Left lung (tissue), 4 donors: ENCODE measurements at regions not wholly inside any gene's neighbourhood (a gene's known extent, or its start where the extent isn't known, plus 50 kb on each side); places are given as distances from the start of the nearest gene placed in this dataset.

Experiments used
- ATAC-seq: fragments of 200-7000 bp; cut with Tn5 transposase; one replicate; pipeline ENCODE4 v1.9.1; 2020; ENCODE audit warnings: moderate library complexity
- DNase-seq, 4 donors: peaks; one replicate each; pipeline ENCODE4 v3.0.0-alpha.2; 2013 to 2020
- H3K27ac ChIP-seq, 2 donors: fragments of 200-600 bp; sonication (generic) in 1 of 2; one replicate each; pipeline versions ENCODE4 v1.5.0 to v1.8.0; 2020 to 2021
- H3K27me3 ChIP-seq, 2 donors: fragments of 200-600 bp; sonication (generic) in 1 of 2; one replicate each; pipeline versions ENCODE4 v1.5.0 to v1.8.0; 2020 to 2021
- H3K36me3 ChIP-seq, 2 donors: fragments of 200-600 bp; sonication (generic) in 1 of 2; one replicate each; pipeline versions ENCODE4 v1.5.0 to v1.8.0; 2020 to 2021
- H3K4me1 ChIP-seq, 2 donors: fragments of 200-600 bp; one replicate each; pipeline ENCODE4 v1.8.0; 2021
- H3K4me3 ChIP-seq, 2 donors: fragments of 200-600 bp; sonication (generic) in 1 of 2; one replicate each; pipeline versions ENCODE4 v1.5.0 to v1.8.0; 2020 to 2021; ENCODE audit warnings: mild to moderate bottlenecking in 1 of 2
- H3K9me3 ChIP-seq, 2 donors: fragments of 200-600 bp; sonication (generic) in 1 of 2; one replicate each; pipeline versions ENCODE4 v1.5.0 to v1.8.0; 2020 to 2021
- intact Hi-C, 2 donors: fragments of 100-400 bp; cut with DNase I; formaldehyde crosslinking; loops; one replicate each; pipeline versions ENCODE4 v1.11.2 to v1.14.2; 2022
- TF ChIP-seq, protein P1 (sequence below), 2 donors: fragments of 200-600 bp; sonication (generic) in 1 of 2; IDR thresholded peaks; one replicate each; pipeline versions ENCODE4 v1.5.0 to v1.8.0; 2021; ENCODE audit warnings: antibody characterized with exemption in 2 of 2
- donor health status: DM: no; HTN: yes; CAD: no.
- donor health status: DM: no; HTN: no; CAD: no.

DNA sequence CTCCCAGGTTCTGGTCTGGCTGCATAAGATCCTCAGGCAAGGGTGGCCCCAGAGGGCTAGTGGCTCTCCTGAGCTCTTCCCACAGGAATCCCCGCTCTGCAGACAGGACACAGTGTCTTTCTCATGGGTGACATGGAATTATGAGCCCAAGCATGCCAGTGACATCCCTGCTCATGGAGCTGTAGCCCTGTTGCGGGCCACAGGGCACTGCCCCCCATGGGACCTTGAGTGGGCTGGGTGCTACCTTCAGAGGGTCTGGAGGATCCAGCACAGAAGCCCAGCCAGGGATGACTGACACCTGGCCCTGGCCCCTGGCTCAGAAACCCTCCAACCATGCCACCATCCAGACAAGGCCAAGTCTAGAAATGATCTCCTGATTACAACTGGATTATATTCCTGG lies 657.5 kb upstream of the DEFB115 start:
- no peaks in the 10 kb centered on the region for H3K27me3 ChIP-seq
- TF ChIP-seq, protein P1, sequence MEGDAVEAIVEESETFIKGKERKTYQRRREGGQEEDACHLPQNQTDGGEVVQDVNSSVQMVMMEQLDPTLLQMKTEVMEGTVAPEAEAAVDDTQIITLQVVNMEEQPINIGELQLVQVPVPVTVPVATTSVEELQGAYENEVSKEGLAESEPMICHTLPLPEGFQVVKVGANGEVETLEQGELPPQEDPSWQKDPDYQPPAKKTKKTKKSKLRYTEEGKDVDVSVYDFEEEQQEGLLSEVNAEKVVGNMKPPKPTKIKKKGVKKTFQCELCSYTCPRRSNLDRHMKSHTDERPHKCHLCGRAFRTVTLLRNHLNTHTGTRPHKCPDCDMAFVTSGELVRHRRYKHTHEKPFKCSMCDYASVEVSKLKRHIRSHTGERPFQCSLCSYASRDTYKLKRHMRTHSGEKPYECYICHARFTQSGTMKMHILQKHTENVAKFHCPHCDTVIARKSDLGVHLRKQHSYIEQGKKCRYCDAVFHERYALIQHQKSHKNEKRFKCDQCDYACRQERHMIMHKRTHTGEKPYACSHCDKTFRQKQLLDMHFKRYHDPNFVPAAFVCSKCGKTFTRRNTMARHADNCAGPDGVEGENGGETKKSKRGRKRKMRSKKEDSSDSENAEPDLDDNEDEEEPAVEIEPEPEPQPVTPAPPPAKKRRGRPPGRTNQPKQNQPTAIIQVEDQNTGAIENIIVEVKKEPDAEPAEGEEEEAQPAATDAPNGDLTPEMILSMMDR (IDR thresholded peaks at IDR 0.05) = no peak
- peaks cover 0 to 4% of the 10 kb centered on the region in 2 donors for H3K9me3 ChIP-seq
- DNase-seq = no peak
- no peak overlapping the region for H3K4me3 ChIP-seq
- no peak for ATAC-seq
- H3K36me3 ChIP-seq = no peaks in the 10 kb centered on the region
- intact Hi-C loops = no loop called here
- no peak overlapping the region for H3K27ac ChIP-seq
- no peaks in the 10 kb centered on the region for H3K4me1 ChIP-seq

DNA sequence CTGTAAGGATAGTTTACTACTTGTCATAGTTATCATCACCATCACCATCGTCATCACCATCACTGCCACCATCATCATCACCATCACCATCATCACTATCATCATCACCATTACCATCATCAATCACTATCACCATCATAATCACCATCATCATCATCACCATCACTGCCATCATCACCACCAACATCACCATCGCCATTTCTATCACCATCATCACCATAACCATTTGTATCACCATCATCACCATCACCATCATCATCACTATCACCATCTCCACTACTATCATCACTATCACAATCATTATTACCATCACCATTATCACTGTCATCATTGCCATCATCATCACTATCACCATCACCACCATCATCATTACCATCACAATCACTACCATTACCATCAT lies 655.5 kb upstream of the DEFB115 start:
- TF ChIP-seq, protein P1 (IDR thresholded peaks at IDR 0.05) = no peak
- Histone ChIP-seq H3K27me3 (no peaks in the 10 kb centered on the region), H3K4me3 (no peak overlapping the region), H3K36me3 (no peaks in the 10 kb centered on the region), H3K4me1 (no peaks in the 10 kb centered on the region), H3K27ac (no peak overlapping the region), H3K9me3 (peaks cover 0 to 21% of the 10 kb centered on the region in 2 donors)
- no peak for DNase-seq
- no peak for ATAC-seq
- intact Hi-C loops = no loop called here

DNA sequence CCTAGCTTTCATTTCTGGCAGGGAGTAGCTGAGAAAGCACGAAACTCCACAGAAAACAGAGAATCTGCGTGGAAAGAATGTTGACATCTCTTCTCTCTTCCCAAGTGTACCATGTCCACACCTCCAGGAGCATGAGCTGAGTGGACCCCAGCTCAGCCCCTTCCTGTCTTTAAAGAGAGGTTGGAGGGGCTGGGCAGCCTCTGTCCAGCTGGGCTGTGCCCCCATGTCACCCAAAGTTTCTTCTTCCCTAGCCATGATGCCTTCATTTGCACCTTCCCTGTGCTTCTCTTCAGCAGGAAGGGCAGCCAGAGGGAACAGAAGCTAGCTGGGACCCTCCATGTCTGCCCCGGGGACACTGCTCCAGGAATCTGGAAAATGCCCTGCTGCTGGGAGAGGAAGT lies 655.0 kb upstream of the DEFB115 start:
- H3K4me1 ChIP-seq = no peaks in the 10 kb centered on the region
- H3K36me3 ChIP-seq = no peaks in the 10 kb centered on the region
- intact Hi-C loops = no loop called here
- H3K27me3 ChIP-seq = no peaks in the 10 kb centered on the region
- H3K4me3 ChIP-seq = no peak overlapping the region
- H3K27ac ChIP-seq = no peak overlapping the region
- TF ChIP-seq, protein P1 (IDR thresholded peaks at IDR 0.05) = no peak
- peaks cover 0 to 25% of the 10 kb centered on the region in 2 donors for H3K9me3 ChIP-seq
- DNase-seq (no peak), ATAC-seq (no peak)

DNA sequence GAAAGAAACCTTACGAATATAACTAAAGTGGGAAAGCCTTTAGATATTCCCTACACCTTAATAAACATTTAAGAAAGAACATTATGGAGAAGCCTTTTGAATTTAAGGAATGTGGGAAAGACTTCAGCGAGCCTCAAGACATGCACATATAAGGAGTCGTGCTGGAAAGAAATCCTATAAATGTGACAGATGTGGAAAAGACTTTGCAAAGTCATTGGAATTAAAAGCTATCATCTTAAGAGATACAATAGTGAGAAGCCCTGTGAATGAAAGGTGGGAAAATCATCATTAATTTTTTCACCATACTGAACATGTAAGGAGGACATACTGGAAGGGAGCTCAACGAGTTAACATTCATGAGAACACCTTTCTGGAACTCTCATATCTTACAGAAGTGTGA lies 650.5 kb upstream of the DEFB115 start:
- no peak for DNase-seq

DNA sequence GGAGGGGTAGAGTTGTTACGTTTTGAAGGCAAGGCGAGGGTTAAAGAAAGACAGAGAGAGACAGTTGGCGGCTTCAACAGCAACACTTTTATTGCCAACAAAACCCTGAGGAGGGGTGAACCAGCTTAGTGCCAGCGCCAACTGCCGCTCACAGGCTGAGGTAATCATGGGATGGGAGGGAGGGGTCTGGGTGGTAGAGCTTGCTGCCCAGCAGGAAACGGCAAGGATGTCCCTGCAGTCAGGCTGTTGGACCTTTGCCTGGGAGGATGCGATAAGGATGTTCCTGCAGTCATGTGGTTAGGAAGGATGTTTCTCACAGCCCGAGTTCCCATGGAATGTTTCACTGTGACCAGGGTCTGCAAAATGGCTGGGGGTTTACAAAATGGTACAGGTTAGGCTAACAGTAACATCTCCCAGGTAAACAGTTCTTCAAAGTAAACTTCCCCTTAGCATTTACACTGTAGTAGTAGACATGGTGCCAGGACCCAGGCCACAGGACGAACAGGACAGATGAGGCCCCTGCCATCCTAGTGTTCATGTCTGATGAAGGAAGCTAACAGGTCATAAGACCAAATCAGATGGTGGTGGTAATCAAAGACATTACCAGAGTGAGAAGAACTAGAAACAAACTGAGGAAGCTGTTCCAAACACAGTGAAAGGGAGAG lies 647.3 kb upstream of the DEFB115 start:
- ATAC-seq = no peak
- Histone ChIP-seq H3K27ac (no peak overlapping the region), H3K27me3 (no peaks in the 10 kb centered on the region), H3K9me3 (peaks cover 0 to 28% of the 10 kb centered on the region in 2 donors), H3K4me3 (no peak overlapping the region), H3K4me1 (no peaks in the 10 kb centered on the region), H3K36me3 (no peaks in the 10 kb centered on the region)
- intact Hi-C loops = no loop called here
- peak in 1 of 4 donors; percentile 16 for DNase-seq
- TF ChIP-seq, protein P1 (IDR thresholded peaks at IDR 0.05) = no peak

More for the DNA sequence above, 650.5 kb upstream of the DEFB115 start:
- Histone ChIP-seq H3K27me3 (no peaks in the 10 kb centered on the region), H3K27ac (no peak overlapping the region), H3K4me1 (no peaks in the 10 kb centered on the region), H3K9me3 (peaks cover 0 to 32% of the 10 kb centered on the region in 2 donors), H3K36me3 (no peaks in the 10 kb centered on the region), H3K4me3 (no peak overlapping the region)
- TF ChIP-seq, protein P1 (IDR thresholded peaks at IDR 0.05) = no peak
- intact Hi-C loops = no loop called here
- ATAC-seq = no peak
